Endodermal cell (in vitro differentiated cells): ENCODE measurements at regions not wholly inside any gene's neighbourhood (a gene's known extent, or its start where the extent isn't known, plus 50 kb on each side); places are given as distances from the start of the nearest gene placed in this dataset.

ENCODE experiments used
- DNase-seq: peaks from one replicate; pipeline ENCODE4 v3.0.0-alpha.2; 2017
- H3K27ac ChIP-seq: 2 replicates; pipeline ENCODE4 v1.5.1; 2013; ENCODE audit warnings: mild to moderate bottlenecking, low read depth, low read length, moderate library complexity
- H3K27me3 ChIP-seq: 2 replicates; pipeline ENCODE4 v1.6.1; 2013; ENCODE audit warnings: mild to moderate bottlenecking, low read length, moderate library complexity; ENCODE audit not compliant: insufficient read depth, control insufficient read depth, poor library complexity, severe bottlenecking
- H3K36me3 ChIP-seq: 2 replicates; pipeline ENCODE4 v1.7.0; 2013; ENCODE audit warnings: mild to moderate bottlenecking, low read length, moderate library complexity; ENCODE audit not compliant: control insufficient read depth, insufficient read depth
- H3K4me1 ChIP-seq: one replicate; pipeline ENCODE4 v1.7.0; 2013; ENCODE audit warnings: low read length; ENCODE audit not compliant: control insufficient read depth, insufficient read depth
- H3K4me3 ChIP-seq: 2 replicates; pipeline ENCODE4 v1.5.1; 2013; ENCODE audit warnings: mild to moderate bottlenecking, low read length, moderate library complexity
- H3K9ac ChIP-seq: 2 replicates; pipeline ENCODE4 v1.6.1; 2013; ENCODE audit warnings: mild to moderate bottlenecking, low read length, moderate library complexity; ENCODE audit not compliant: poor library complexity, severe bottlenecking; ENCODE audit errors: extremely low read depth
- H3K9me3 ChIP-seq: 2 replicates; pipeline ENCODE4 v1.6.1; 2013; ENCODE audit warnings: mild to moderate bottlenecking, low read length, moderate library complexity; ENCODE audit not compliant: control insufficient read depth
- H3K27ac Mint-ChIP-seq: 2 replicates; pipeline ENCODE4 v1.8.0; 2020; ENCODE audit warnings: mixed read lengths
- H3K27me3 Mint-ChIP-seq: 2 replicates; pipeline ENCODE4 v1.8.0; 2021; ENCODE audit warnings: mild to moderate bottlenecking, mixed read lengths; ENCODE audit not compliant: insufficient read depth
- H3K36me3 Mint-ChIP-seq: 2 replicates; pipeline ENCODE4 v1.8.0; 2020; ENCODE audit warnings: low read depth, mixed read lengths
- H3K4me1 Mint-ChIP-seq: 2 replicates; pipeline ENCODE4 v1.8.0; 2020; ENCODE audit warnings: mixed read lengths
- H3K4me3 Mint-ChIP-seq: 2 replicates; pipeline ENCODE4 v1.8.0; 2020; ENCODE audit warnings: mild to moderate bottlenecking, moderate library complexity, mixed read lengths
- H3K9me3 Mint-ChIP-seq: 2 replicates; pipeline ENCODE4 v1.8.0; 2020; ENCODE audit warnings: mild to moderate bottlenecking, mixed read lengths
- WGBS, 2 experiments: methylation state at CpG; one replicate each; pipeline versions ENCODE4 v1.1.5 to v1.1.7; 2013; ENCODE audit warnings: missing lambda C conversion rate in 2 of 2, mixed read lengths in 1 of 2; ENCODE audit not compliant: insufficient coverage in 1 of 2, insufficient read length in 1 of 2; 5-methylcytosine and 5-hydroxymethylcytosine counted together
- TF ChIP-seq, protein P1 (sequence below): fragments of 200-600 bp; sonication (generic); conservative IDR thresholded peaks from 2 replicates; pipeline ENCODE4 v1.5.0; 2021; ENCODE audit warnings: antibody characterized with exemption, mild to moderate bottlenecking

DNA sequence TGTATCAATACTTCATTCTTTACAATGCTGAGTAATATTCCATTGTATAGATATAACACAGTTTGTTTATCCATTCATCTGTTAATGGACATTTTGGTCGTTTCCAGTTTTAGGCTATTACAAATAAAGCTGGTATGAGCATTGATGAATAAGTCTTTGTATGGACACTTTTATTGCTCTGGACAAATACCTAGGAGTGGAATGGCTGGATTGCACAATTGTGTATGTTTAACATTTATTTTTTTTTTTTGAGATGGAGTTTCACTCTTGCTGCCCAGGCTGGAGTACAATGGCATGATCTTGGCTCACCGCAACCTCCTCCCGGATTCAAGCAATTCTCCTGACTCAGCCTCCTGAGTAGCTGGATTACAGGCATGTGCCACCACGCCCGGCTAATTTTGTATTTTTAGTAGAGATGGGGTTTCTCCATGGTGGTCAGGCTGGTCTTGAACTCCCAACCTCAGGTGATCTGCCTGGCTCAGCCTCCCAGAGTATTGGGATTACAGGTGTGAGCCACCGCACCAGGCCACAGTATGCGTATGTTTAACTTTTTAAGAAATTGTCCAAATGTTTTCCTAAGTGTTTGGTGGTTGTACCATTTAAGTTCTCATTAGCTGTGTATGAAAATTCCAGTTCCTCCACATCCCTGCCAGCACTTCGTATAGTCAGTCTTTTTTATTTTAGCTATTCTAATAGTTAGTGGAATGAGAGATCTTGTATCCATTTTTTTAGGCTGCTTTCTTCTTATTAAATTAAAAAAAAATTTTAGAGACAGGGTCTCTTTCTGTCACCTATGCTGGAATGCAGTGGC lies 194.9 kb upstream of the HAAO start:
- peaks cover 16% of the 10 kb centered on the region for H3K9me3 ChIP-seq
- no peak overlapping the region for H3K4me3 Mint-ChIP-seq
- peaks cover 34% of the 10 kb centered on the region for H3K9me3 Mint-ChIP-seq
- H3K9ac ChIP-seq, result no peak overlapping the region
- peaks cover 5% of the 10 kb centered on the region for H3K36me3 Mint-ChIP-seq
- peaks cover 19% of the 10 kb centered on the region for H3K4me1 ChIP-seq
- peaks cover 2% of the 10 kb centered on the region for H3K27me3 Mint-ChIP-seq
- DNase-seq, result no peak
- H3K27me3 ChIP-seq, result no peaks in the 10 kb centered on the region
- H3K27ac Mint-ChIP-seq, result no peak overlapping the region
- H3K27ac ChIP-seq, result no peak overlapping the region
- TF ChIP-seq, protein P1, sequence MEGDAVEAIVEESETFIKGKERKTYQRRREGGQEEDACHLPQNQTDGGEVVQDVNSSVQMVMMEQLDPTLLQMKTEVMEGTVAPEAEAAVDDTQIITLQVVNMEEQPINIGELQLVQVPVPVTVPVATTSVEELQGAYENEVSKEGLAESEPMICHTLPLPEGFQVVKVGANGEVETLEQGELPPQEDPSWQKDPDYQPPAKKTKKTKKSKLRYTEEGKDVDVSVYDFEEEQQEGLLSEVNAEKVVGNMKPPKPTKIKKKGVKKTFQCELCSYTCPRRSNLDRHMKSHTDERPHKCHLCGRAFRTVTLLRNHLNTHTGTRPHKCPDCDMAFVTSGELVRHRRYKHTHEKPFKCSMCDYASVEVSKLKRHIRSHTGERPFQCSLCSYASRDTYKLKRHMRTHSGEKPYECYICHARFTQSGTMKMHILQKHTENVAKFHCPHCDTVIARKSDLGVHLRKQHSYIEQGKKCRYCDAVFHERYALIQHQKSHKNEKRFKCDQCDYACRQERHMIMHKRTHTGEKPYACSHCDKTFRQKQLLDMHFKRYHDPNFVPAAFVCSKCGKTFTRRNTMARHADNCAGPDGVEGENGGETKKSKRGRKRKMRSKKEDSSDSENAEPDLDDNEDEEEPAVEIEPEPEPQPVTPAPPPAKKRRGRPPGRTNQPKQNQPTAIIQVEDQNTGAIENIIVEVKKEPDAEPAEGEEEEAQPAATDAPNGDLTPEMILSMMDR, result no peak
- WGBS, 2 experiments, result 86 to 90% methylated on average over 5 to 7 of the region's 8 CpGs
- no peak overlapping the region for H3K4me3 ChIP-seq
- H3K36me3 ChIP-seq, result no peaks in the 10 kb centered on the region
- H3K4me1 Mint-ChIP-seq, result peaks cover 27% of the 10 kb centered on the region

DNA sequence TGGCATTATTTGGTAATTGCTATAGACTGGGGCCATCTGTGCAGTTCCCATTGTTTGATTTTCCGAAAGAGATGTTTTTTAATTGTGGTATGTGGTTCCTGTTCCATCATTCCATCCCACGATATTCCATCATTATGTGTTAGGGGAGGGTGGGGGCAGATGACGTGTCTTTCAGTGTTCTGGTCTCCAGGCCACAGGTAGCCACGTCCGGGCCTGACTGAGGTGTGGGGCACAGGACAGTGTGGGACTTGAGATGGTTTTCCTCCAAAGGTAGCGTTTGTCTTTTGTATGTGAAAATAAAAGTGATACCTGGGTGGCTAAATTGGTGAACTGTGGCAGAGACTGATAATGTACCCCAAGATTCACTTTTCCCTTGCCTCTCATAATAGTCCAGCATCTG lies 192.2 kb upstream of the HAAO start:
- H3K27me3 ChIP-seq, result no peaks in the 10 kb centered on the region
- no peak overlapping the region for H3K4me3 Mint-ChIP-seq
- peaks cover 5% of the 10 kb centered on the region for H3K36me3 Mint-ChIP-seq
- H3K9me3 ChIP-seq, result peaks cover 27% of the 10 kb centered on the region
- no peaks in the 10 kb centered on the region for H3K36me3 ChIP-seq
- 87 to 94% methylated on average over 3 to 6 of the region's 6 CpGs for WGBS, 2 experiments
- H3K9ac ChIP-seq, result no peak overlapping the region
- peaks cover 36% of the 10 kb centered on the region for H3K9me3 Mint-ChIP-seq
- peaks cover 21% of the 10 kb centered on the region for H3K4me1 ChIP-seq
- H3K4me3 ChIP-seq, result no peak overlapping the region
- no peak overlapping the region for H3K27ac ChIP-seq
- TF ChIP-seq, protein P1, result no peak
- no peak overlapping the region for H3K27ac Mint-ChIP-seq
- DNase-seq, result no peak
- peaks cover 38% of the 10 kb centered on the region for H3K4me1 Mint-ChIP-seq
- no peaks in the 10 kb centered on the region for H3K27me3 Mint-ChIP-seq

DNA sequence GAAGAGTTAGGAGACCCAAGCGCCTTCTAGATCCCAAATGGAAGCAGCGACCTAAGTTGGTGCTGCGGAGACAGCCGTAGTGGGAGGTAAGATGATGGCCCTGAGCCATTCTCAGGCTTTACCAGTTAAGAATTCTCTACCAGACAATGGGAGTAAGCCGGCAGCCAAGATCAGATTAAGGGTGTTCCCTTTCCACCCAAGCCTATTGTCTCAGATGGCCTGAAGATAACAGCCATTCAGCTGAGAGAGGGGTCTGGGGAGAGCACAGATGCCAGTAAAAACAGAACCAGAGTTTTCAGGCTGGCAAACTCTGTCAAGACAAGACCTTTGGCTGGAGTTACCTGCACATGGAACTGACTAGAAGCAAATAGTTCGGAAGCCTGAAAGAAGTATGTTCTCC lies 191.7 kb upstream of the HAAO start:
- H3K9me3 Mint-ChIP-seq, result peaks cover 32% of the 10 kb centered on the region
- Histone ChIP-seq H3K9ac (no peak overlapping the region), H3K4me1 (peaks cover 25% of the 10 kb centered on the region), H3K36me3 (no peaks in the 10 kb centered on the region), H3K9me3 (peaks cover 26% of the 10 kb centered on the region), H3K4me3 (peak overlapping the region; percentile 27), H3K27me3 (no peaks in the 10 kb centered on the region), H3K27ac (no peak overlapping the region)
- no peak overlapping the region for H3K4me3 Mint-ChIP-seq
- H3K27ac Mint-ChIP-seq, result peak overlapping the region; percentile 31
- WGBS, 2 experiments, result 66 to 89% methylated on average over 3 to 6 of the region's 6 CpGs
- H3K27me3 Mint-ChIP-seq, result no peaks in the 10 kb centered on the region
- TF ChIP-seq, protein P1, result no peak
- H3K4me1 Mint-ChIP-seq, result peaks cover 43% of the 10 kb centered on the region
- DNase-seq, result peak; percentile 61
- peaks cover 3% of the 10 kb centered on the region for H3K36me3 Mint-ChIP-seq
